ENCODE measurements at regions not wholly inside any gene's neighbourhood (a gene's known extent, or its start where the extent isn't known, plus 50 kb on each side); places are given as distances from the start of the nearest gene placed in this dataset.
"Not testable (repeated sequence)": the region's sequence is repeated elsewhere in the genome, so short reads cannot be mapped to it uniquely, and the experiment has no call there.

DNA sequence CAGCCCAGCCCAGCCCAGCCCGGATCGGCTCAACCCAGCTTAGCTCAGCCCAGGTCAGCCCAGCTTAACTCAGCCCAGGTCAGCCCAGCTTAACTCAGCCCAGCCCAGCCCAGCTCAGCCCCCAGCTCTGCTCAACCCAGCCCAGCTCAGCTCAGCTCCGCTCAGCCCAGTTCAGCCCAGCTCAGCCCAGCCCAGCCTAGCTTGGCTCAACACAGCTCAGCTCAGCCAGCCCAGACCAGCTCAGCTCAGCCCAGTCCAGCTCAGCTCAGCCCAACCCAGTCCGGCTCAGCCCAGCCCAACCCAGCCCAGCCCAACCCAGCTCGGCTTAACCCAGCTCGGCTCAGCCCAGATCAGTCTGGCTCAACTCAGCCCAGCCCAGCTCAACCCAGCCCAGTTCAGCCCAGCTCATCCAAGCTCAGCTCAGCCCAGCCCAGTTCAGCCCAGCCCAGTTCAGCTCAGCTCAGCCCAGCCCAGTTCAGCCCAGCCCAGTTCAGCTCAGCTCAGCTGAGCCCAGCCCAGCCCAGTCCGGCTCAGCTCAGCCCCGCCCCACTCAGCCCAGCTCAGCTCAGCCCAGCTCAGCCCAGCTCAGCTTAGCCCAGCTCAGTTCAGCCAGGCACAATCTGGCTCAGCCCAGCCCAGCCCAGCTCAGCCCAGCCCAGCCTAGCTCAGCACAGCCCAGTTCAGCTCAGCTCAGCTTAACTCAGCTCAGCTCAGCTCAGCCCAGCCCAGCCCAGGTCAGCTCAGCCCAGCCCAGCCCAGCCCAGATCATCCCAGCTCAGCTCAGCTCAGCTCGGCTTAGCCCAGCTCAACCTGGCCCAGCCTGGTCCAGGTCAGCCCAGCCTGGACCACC, 331.7 kb downstream of the TMEM121 start:
- Histone ChIP-seq H3K4me1 (ENCODE audit: control insufficient read depth, insufficient read depth, low read length) (no peaks in the 10 kb centered on the region), H3K36me3 (ENCODE audit: control insufficient read depth, insufficient read depth, low read length) (no peaks in the 10 kb centered on the region), H3K27me3 (ENCODE audit: control insufficient read depth, insufficient read depth, low read length, poor library complexity, severe bottlenecking) (no peaks in the 10 kb centered on the region), H3K27ac (ENCODE audit: insufficient read depth, low read depth, low read length, poor library complexity, severe bottlenecking) (no peak overlapping the region), H3K4me3 (ENCODE audit: insufficient read depth, low read depth, low read length) (no peak overlapping the region), H3K9me3 (ENCODE audit: control insufficient read depth, low read length) (peaks cover 16% of the 10 kb centered on the region)
- WGBS, 2 experiments = 79 to 83% methylated on average over 9 of the region's 9 CpGs

DNA sequence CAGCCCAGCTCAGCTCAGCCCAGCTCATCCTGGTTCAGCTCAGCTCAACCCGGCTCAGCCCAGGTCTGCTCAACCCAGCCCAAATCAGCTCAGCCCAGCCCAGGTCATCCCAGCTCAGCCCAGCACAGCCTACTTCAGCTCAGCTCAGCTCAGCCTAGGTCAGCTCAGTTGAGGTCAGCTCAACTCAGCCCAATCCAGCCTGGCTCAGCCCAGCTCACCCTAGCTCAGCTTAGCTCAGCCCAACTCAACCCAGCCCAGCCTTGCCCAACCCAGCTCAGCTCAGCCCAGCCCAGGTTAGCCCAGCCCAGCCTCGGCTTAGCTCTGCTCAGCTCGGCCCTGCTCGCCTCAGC, 332.3 kb downstream of the TMEM121 start:
- Histone ChIP-seq H3K4me3 (ENCODE audit: insufficient read depth, low read depth, low read length) (no peak overlapping the region), H3K9me3 (ENCODE audit: control insufficient read depth, low read length) (peaks cover 16% of the 10 kb centered on the region), H3K36me3 (ENCODE audit: control insufficient read depth, insufficient read depth, low read length) (no peaks in the 10 kb centered on the region), H3K27ac (ENCODE audit: insufficient read depth, low read depth, low read length, poor library complexity, severe bottlenecking) (no peak overlapping the region), H3K4me1 (ENCODE audit: control insufficient read depth, insufficient read depth, low read length) (no peaks in the 10 kb centered on the region), H3K27me3 (ENCODE audit: control insufficient read depth, insufficient read depth, low read length, poor library complexity, severe bottlenecking) (no peaks in the 10 kb centered on the region)
- WGBS, 2 experiments = 74 to 96% methylated on average over 4 of the region's 4 CpGs

DNA sequence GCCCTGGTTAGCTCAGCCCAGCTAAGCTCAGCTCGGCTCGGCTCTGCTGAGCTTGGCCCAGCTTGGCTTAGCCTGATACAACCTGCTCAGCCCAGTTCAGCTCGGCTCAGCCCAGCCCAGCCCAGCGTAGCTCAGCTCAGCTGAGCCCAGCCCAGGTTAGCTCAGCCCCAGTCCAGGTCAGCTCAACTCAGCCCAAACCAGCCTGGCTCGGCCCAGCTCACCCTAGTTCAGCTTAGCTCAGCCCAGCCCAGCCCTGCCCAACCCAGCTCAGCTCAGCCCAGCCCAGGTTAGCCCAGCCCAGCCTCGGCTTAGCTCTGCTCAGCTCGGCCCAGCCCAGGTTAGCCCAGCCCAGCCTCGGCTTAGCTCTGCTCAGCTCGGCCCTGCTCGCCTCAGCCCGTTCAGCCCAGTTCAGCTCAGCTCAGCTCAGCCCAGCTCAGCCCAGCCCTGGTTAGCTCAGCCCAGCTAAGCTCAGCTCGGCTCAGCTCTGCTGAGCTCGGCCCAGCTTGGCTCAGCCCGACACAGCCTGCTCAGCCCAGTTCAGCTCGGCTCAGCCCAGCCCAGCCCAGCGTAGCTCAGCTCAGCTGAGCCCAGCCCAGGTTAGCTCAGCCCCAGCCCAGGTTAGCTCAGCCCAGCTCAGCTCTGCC, 332.8 kb downstream of the TMEM121 start:
- not testable (repeated sequence) for H3K4me1 ChIP-seq (ENCODE audit: control insufficient read depth, insufficient read depth, low read length); H3K36me3 ChIP-seq (ENCODE audit: control insufficient read depth, insufficient read depth, low read length); H3K27ac ChIP-seq (ENCODE audit: insufficient read depth, low read depth, low read length, poor library complexity, severe bottlenecking); H3K27me3 ChIP-seq (ENCODE audit: control insufficient read depth, insufficient read depth, low read length, poor library complexity, severe bottlenecking); H3K4me3 ChIP-seq (ENCODE audit: insufficient read depth, low read depth, low read length)
- peaks cover 16% of the 10 kb centered on the region for H3K9me3 ChIP-seq (ENCODE audit: control insufficient read depth, low read length)
- WGBS, 2 experiments = 79 to 82% methylated on average over 16 of the region's 16 CpGs

DNA sequence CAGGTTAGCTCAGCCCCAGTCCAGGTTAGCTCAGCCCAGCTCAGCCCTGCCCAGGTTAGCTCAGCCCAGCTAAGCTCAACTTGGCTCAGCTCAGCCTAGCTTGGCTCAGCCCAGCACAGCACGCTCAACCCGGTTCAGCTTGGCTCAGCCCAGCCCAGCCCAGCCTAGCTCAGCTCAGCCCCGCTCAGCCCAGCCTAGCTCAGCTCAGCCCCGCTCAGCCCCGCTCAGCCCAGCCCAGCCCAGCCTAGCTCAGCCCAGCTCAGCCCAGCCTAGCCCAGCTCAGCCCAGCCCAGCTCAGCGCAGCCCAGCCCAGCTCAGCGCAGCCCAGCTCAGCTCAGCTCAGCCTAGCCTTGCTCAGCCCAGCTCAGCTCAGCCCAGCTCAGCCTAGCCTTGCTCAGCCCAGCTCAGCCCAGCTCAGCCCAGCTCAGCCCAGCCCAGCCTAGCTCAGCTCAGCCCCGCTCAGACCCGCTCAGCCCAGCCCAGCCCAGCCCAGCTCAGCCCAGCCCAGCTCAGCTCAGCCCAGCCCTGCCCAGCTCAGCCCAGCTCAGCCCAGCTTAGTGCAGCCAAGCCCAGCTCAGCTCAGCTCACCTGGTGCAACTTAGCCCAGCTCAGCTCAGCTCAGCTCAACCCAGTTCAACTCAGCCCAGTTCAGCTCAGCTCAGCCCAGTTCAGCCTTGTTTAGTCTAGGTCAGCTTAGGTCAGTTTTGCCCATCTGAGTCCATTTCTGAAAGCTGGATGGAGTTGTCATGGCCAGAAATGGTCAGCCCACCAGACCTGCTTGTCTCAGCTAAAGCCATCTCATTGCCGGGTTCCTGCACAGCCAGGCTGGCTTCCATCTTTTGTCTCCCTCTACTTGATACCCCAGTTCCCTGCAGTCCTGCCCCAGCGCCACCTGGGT, 333.6 kb downstream of the TMEM121 start:
- peaks cover 16% of the 10 kb centered on the region for H3K9me3 ChIP-seq (ENCODE audit: control insufficient read depth, low read length)

DNA sequence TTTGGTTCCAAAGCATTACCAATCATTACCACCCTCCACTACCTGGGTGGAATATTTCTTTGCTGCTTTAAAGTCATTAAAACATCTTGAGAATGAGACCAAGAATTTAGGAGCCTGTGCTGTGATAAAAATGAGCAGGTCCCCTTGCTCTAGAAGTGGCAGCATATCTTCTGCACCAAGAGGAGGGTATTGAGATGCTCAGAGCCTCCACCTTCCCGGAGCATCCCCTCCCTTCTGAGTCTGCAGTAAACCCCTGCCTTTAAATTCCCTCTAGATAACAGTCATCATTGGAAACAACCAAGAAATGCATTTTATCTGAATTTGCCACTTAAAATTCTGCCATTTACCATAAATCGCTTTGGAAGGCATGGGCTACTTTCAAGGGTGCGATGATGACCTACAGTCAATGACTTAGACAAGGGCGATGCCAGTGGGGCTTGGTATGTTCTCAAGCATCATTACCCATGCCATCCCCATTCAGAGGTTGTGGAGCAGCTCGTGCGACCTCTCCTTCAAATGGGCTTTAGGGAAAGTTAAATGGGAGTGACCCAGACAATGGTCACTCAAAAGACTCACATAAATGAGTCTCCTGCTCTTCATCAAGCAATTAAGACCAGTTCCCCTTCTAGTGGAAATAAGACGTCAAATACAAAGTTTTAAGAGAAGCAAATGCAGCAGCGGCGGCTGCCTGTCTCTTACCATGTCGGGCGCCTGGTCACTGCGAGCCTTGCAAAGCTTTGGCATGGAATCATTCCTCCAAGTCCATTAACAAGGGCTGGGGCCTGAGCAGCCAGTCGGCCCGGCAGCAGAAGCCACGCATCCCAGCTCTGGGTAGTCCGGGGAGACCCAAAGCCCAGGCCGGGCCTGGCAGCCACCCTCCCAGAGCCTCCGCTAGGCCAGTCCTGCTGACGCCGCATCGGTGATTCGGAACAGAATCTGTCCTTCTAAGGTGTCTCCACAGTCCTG, 334.5 kb downstream of the TMEM121 start:
- H3K4me3 ChIP-seq (ENCODE audit: insufficient read depth, low read depth, low read length) = no peak overlapping the region
- H3K4me1 ChIP-seq (ENCODE audit: control insufficient read depth, insufficient read depth, low read length) = no peaks in the 10 kb centered on the region
- H3K27me3 ChIP-seq (ENCODE audit: control insufficient read depth, insufficient read depth, low read length, poor library complexity, severe bottlenecking) = no peaks in the 10 kb centered on the region
- 84 to 88% methylated on average over 22 of the region's 22 CpGs for WGBS, 2 experiments
- no peaks in the 10 kb centered on the region for H3K36me3 ChIP-seq (ENCODE audit: control insufficient read depth, insufficient read depth, low read length)
- H3K9me3 ChIP-seq (ENCODE audit: control insufficient read depth, low read length) = peaks cover 15% of the 10 kb centered on the region
- no peak overlapping the region for H3K27ac ChIP-seq (ENCODE audit: insufficient read depth, low read depth, low read length, poor library complexity, severe bottlenecking)

More for the DNA sequence above, 333.6 kb downstream of the TMEM121 start:
- 75 to 77% methylated on average over 11 of the region's 11 CpGs for WGBS, 2 experiments
- no peaks in the 10 kb centered on the region for H3K36me3 ChIP-seq (ENCODE audit: control insufficient read depth, insufficient read depth, low read length)
- H3K4me1 ChIP-seq (ENCODE audit: control insufficient read depth, insufficient read depth, low read length) = no peaks in the 10 kb centered on the region
- no peaks in the 10 kb centered on the region for H3K27me3 ChIP-seq (ENCODE audit: control insufficient read depth, insufficient read depth, low read length, poor library complexity, severe bottlenecking)
- no peak overlapping the region for H3K4me3 ChIP-seq (ENCODE audit: insufficient read depth, low read depth, low read length)
- H3K27ac ChIP-seq (ENCODE audit: insufficient read depth, low read depth, low read length, poor library complexity, severe bottlenecking) = no peak overlapping the region

DNA sequence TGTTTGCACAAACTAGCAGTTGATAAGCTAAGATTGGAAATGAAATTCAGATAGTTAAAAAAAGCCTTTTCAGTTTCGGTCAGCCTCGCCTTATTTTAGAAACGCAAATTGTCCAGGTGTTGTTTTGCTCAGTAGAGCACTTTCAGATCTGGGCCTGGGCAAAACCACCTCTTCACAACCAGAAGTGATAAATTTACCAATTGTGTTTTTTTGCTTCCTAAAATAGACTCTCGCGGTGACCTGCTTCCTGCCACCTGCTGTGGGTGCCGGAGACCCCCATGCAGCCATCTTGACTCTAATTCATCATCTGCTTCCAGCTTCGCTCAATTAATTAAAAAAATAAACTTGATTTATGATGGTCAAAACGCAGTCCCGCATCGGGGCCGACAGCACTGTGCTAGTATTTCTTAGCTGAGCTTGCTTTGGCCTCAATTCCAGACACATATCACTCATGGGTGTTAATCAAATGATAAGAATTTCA, 335.6 kb downstream of the TMEM121 start:
- Histone ChIP-seq H3K4me1 (ENCODE audit: control insufficient read depth, insufficient read depth, low read length) (no peaks in the 10 kb centered on the region), H3K27me3 (ENCODE audit: control insufficient read depth, insufficient read depth, low read length, poor library complexity, severe bottlenecking) (no peaks in the 10 kb centered on the region), H3K9me3 (ENCODE audit: control insufficient read depth, low read length) (peaks cover 14% of the 10 kb centered on the region), H3K36me3 (ENCODE audit: control insufficient read depth, insufficient read depth, low read length) (no peaks in the 10 kb centered on the region), H3K27ac (ENCODE audit: insufficient read depth, low read depth, low read length, poor library complexity, severe bottlenecking) (no peak overlapping the region), H3K4me3 (ENCODE audit: insufficient read depth, low read depth, low read length) (no peak overlapping the region)
- WGBS, 2 experiments = 85 to 86% methylated on average over 11 of the region's 11 CpGs

DNA sequence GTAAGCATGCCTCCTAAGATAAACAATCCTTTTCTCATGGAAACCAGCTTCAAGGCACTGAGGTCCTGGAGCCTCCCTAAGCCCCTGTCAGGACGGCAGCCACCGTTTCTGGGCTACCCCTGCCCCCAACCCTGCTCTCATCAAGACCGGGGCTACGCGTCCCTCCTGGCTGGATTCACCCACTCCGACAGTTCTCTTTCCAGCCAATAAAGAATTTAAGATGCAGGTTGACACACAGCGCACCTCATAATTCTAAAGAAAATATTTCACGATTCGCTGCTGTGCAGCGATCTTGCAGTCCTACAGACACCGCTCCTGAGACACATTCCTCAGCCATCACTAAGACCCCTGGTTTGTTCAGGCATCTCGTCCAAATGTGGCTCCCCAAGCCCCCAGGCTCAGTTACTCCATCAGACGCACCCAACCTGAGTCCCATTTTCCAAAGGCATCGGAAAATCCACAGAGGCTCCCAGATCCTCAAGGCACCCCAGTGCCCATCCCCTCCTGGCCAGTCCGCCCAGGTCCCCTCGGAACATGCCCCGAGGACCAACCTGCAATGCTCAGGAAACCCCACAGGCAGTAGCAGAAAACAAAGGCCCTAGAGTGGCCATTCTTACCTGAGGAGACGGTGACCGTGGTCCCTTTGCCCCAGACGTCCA, 336.3 kb downstream of the TMEM121 start:
- H3K36me3 ChIP-seq (ENCODE audit: control insufficient read depth, insufficient read depth, low read length) = no peaks in the 10 kb centered on the region
- no peaks in the 10 kb centered on the region for H3K27me3 ChIP-seq (ENCODE audit: control insufficient read depth, insufficient read depth, low read length, poor library complexity, severe bottlenecking)
- H3K4me3 ChIP-seq (ENCODE audit: insufficient read depth, low read depth, low read length) = no peak overlapping the region
- H3K9me3 ChIP-seq (ENCODE audit: control insufficient read depth, low read length) = peaks cover 13% of the 10 kb centered on the region
- no peak overlapping the region for H3K27ac ChIP-seq (ENCODE audit: insufficient read depth, low read depth, low read length, poor library complexity, severe bottlenecking)
- WGBS, 2 experiments = 83 to 85% methylated on average over 20 of the region's 20 CpGs
- H3K4me1 ChIP-seq (ENCODE audit: control insufficient read depth, insufficient read depth, low read length) = no peaks in the 10 kb centered on the region

DNA sequence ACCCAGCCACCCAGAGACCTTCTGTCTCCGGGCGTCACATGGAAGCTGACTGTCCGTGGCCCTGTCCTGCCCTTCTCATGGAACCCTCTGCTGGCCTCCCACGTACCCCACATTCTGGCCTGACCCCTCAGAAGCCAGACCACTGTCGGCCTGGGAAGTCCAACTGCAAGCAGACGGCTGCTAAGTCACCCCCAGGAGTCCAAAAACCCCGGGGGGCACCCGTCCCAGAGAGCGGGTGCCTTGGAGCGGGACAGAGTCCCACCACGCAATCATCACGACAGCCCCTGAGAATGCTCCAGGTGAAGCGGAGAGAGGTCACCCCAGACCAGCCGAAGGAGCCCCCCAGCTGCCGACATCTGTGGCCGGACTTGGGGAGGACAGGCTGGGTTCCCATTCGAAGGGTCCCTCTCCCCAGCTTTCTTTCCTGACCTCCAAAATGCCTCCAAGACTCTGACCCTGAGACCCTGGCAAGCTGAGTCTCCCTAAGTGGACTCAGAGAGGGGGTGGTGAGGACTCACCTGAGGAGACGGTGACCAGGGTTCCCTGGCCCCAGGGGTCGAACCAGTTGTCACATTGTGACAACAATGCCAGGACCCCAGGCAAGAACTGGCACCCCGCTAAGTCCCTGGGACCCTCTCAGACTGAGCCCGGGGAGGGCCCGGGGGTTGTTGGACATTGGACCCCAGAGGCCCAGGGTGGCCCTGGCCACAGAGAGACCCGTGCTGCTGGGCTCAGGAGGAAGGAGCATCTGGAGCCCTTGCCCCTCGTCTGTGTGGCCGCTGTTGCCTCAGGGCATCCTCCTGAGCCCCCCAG, 337.1 kb downstream of the TMEM121 start:
- H3K27ac ChIP-seq (ENCODE audit: insufficient read depth, low read depth, low read length, poor library complexity, severe bottlenecking) = no peak overlapping the region
- no peaks in the 10 kb centered on the region for H3K27me3 ChIP-seq (ENCODE audit: control insufficient read depth, insufficient read depth, low read length, poor library complexity, severe bottlenecking)
- no peaks in the 10 kb centered on the region for H3K4me1 ChIP-seq (ENCODE audit: control insufficient read depth, insufficient read depth, low read length)
- WGBS, 2 experiments = 85% methylated on average over 25 of the region's 25 CpGs
- H3K36me3 ChIP-seq (ENCODE audit: control insufficient read depth, insufficient read depth, low read length) = no peaks in the 10 kb centered on the region
- H3K9me3 ChIP-seq (ENCODE audit: control insufficient read depth, low read length) = peaks cover 12% of the 10 kb centered on the region
- no peak overlapping the region for H3K4me3 ChIP-seq (ENCODE audit: insufficient read depth, low read depth, low read length)

Data from ectodermal cell (in vitro differentiated cells).